ENCODE measurements at regions not wholly inside any gene's neighbourhood (a gene's known extent, or its start where the extent isn't known, plus 50 kb on each side); places are given as distances from the start of the nearest gene placed in this dataset.

DNA sequence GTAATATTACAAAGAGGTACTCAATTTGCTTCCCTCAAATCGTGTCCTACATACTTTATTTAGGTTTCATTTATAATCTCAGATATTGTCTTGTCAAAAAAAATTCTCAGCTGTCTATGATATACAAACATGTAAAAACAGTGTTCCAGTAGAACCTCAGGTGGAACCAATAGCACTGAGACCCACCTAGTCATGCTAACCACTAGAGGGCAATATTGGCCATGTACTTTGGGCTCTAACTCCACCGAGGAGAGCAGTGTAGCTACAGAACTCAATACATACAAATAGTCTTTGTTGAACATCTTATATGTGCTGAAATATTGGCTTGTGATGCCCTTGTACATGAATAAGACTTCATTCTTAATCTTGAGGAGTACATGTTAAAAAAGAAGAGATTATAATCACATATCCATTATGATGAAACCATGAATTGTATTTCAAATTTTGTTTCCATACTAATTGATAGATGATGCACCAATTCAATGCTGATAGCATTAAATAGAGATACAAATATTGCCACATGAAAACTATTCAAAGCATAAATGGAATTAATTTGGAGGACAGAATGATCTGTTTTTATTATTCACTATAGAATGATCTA is 71.2 kb upstream of the CNTLN start:
- Histone ChIP-seq H3K4me3 (ENCODE audit: insufficient read depth, low read depth, low read length) (no peak overlapping the region), H4K8ac (ENCODE audit: low read depth in 2 of 2, low read length in 2 of 2) (no peak overlapping the region), H2BK15ac (ENCODE audit: low read depth, low read length) (no peak overlapping the region), H2AFZ (replicated peaks; ENCODE audit: low read length, poor library complexity) (no peak overlapping the region), H3K4ac (ENCODE audit: low read depth, low read length) (no peak overlapping the region), H3K4me2 (ENCODE audit: low read depth, low read length) (no peak overlapping the region), H2BK120ac (ENCODE audit: low read depth, low read length) (no peak overlapping the region), H3K23ac (ENCODE audit: low read depth, low read length) (no peak overlapping the region), H2BK20ac (ENCODE audit: low read depth, low read length) (no peak overlapping the region), H2BK5ac (ENCODE audit: low read depth, low read length, poor library complexity, severe bottlenecking) (no peak overlapping the region), H3K27me3 (ENCODE audit: control insufficient read depth, insufficient read depth, low read length) (no peaks in the 10 kb centered on the region), H3K18ac (ENCODE audit: low read depth, low read length) (no peak overlapping the region), H2AK9ac (replicated peaks; ENCODE audit: low read depth, low read length, poor library complexity) (no peak overlapping the region), H3K14ac (replicated peaks; ENCODE audit: low read depth, low read length) (no peak overlapping the region), H3K27ac (ENCODE audit: insufficient read depth, low read length) (no peak overlapping the region), H3K4me1 (ENCODE audit: control insufficient read depth, insufficient read depth, low read length) (no peaks in the 10 kb centered on the region), H3K9me1 (ENCODE audit: insufficient read depth, low read length) (no peaks in the 10 kb centered on the region), H3K9ac (ENCODE audit: low read depth, low read length) (no peak overlapping the region), H4K20me1 (ENCODE audit: insufficient read depth, low read length) (no peaks in the 10 kb centered on the region), H4K5ac (ENCODE audit: low read depth, low read length) (no peak overlapping the region), H3K36me3 (ENCODE audit: control insufficient read depth, insufficient read depth, low read length) (no peaks in the 10 kb centered on the region), H3K9me3 (ENCODE audit: control insufficient read depth, insufficient read depth, low read length) (no peaks in the 10 kb centered on the region), H3K56ac (ENCODE audit: extremely low read depth, insufficient read depth, low read length) (no peak overlapping the region), H4K91ac (ENCODE audit: insufficient read depth, low read depth, low read length) (no peak overlapping the region), H3K79me1 (ENCODE audit: low read depth in 1 of 2, low read length in 2 of 2) (no peaks in the 10 kb centered on the region), H2AK5ac (ENCODE audit: low read depth, low read length) (no peak overlapping the region)
- peak; percentile 93 for ATAC-seq (ENCODE audit: low read depth)
- peak; percentile 64 for DNase-seq
- BruUV-seq (replicated peaks) = no TSS peak
- ChIA-PET POLR2A (ENCODE audit: unreplicated experiment) (no interaction called here), CTCF (interaction anchor here (0.6 to 1.3 kb wide), 8 partner anchors 11 to 174 kb away, joined by 3 to 7 read pairs (median 4); no protein-coding TSS in a partner anchor)
- in situ Hi-C loops (cut with MboI; ENCODE audit: low sequenced_read_pairs) (no loop called here), intact Hi-C loops (cut with micrococcal nuclease) (loop anchor here (1.0 to 10.0 kb wide), 5 partner anchors 69 to 400 kb away; partner anchors contain the start of gene BNC2), dilution Hi-C loops (cut with HindIII; ENCODE audit: low sequenced_read_pairs, unreplicated experiment) (no loop called here)
- peak; percentile 70 for TF ChIP-seq SMC3 (IDR thresholded peaks at IDR 0.05; ENCODE audit: low read depth, low read length)
- TF ChIP-seq, protein P1, sequence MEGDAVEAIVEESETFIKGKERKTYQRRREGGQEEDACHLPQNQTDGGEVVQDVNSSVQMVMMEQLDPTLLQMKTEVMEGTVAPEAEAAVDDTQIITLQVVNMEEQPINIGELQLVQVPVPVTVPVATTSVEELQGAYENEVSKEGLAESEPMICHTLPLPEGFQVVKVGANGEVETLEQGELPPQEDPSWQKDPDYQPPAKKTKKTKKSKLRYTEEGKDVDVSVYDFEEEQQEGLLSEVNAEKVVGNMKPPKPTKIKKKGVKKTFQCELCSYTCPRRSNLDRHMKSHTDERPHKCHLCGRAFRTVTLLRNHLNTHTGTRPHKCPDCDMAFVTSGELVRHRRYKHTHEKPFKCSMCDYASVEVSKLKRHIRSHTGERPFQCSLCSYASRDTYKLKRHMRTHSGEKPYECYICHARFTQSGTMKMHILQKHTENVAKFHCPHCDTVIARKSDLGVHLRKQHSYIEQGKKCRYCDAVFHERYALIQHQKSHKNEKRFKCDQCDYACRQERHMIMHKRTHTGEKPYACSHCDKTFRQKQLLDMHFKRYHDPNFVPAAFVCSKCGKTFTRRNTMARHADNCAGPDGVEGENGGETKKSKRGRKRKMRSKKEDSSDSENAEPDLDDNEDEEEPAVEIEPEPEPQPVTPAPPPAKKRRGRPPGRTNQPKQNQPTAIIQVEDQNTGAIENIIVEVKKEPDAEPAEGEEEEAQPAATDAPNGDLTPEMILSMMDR (conservative IDR thresholded peaks at IDR 0.05; ENCODE audit: low read depth, low read length) = peak; percentile 67
- TF ChIP-seq RAD21 (IDR thresholded peaks at IDR 0.05; ENCODE audit: low read length) = peak; percentile 73
- TF ChIP-seq POLR2A (IDR thresholded peaks at IDR 0.05; ENCODE audit: low read depth, low read length) = no peak
- no CpG with 5 or more reads among the region's 2 CpGs for WGBS, 2 experiments (ENCODE audit: extremely low coverage in 2 of 2, insufficient read length in 1 of 2)

Data from IMR-90 (cell line).